SU-DHL-6 (cell line): ENCODE measurements at regions not wholly inside any gene's neighbourhood (a gene's known extent, or its start where the extent isn't known, plus 50 kb on each side); places are given as distances from the start of the nearest gene placed in this dataset.
"Not testable (repeated sequence)": the region's sequence is repeated elsewhere in the genome, so short reads cannot be mapped to it uniquely, and the experiment has no call there.

Experiments
- H2AFZ ChIP-seq: fragments of 200-600 bp; sonication (generic); 2 replicates; pipeline ENCODE4 v1.6.1; 2014; ENCODE audit warnings: low read depth, mild to moderate bottlenecking, moderate library complexity, mixed read lengths, antibody characterized with exemption, low read length; ENCODE audit not compliant: severe bottlenecking
- H3F3A ChIP-seq: fragments of 200-600 bp; shearing (Covaris generic); 2 replicates; pipeline ENCODE4 v1.6.0; 2016; ENCODE audit warnings: antibody characterized with exemption, mild to moderate bottlenecking; ENCODE audit not compliant: insufficient read depth
- H3K27ac ChIP-seq: fragments of 200-600 bp; sonication (generic); 2 replicates; pipeline ENCODE4 v1.5.1; 2016; ENCODE audit warnings: low read depth, mild to moderate bottlenecking, low read length, moderate library complexity, mixed read lengths
- H3K27me3 ChIP-seq: fragments of 200-600 bp; sonication (generic), shearing (Covaris generic); 2 replicates; pipeline ENCODE4 v1.6.0; 2014; ENCODE audit warnings: mild to moderate bottlenecking, low read length
- H3K36me3 ChIP-seq: fragments of 200-600 bp; sonication (generic); 2 replicates; pipeline ENCODE4 v1.6.1; 2014; ENCODE audit warnings: mild to moderate bottlenecking, low read length, mixed read lengths
- H3K4me2 ChIP-seq: fragments of 300-600, 200-600 bp; shearing (Covaris generic), sonication (generic); 2 replicates; pipeline ENCODE4 v1.6.0; 2014; ENCODE audit warnings: low read length, low read depth, mild to moderate bottlenecking; ENCODE audit not compliant: poor library complexity, severe bottlenecking
- H3K4me3 ChIP-seq: fragments of 200-600 bp; sonication (generic); 2 replicates; pipeline ENCODE4 v1.5.1; 2014; ENCODE audit warnings: antibody characterized with exemption, low read length, mild to moderate bottlenecking, mixed read lengths; ENCODE audit not compliant: insufficient read depth, poor library complexity, severe bottlenecking
- H3K79me2 ChIP-seq: fragments of 200-600 bp; sonication (generic); 2 replicates; pipeline ENCODE4 v1.6.1; 2014; ENCODE audit warnings: mild to moderate bottlenecking, low read length, moderate library complexity; ENCODE audit not compliant: insufficient read depth
- H3K9ac ChIP-seq: fragments of 200-600 bp; sonication (generic); 2 replicates; pipeline ENCODE4 v1.7.0; 2014; ENCODE audit warnings: mild to moderate bottlenecking, low read length
- H3K9me2 ChIP-seq: fragments of 200-600 bp; sonication (generic); replicated peaks from 2 replicates; pipeline ENCODE4 v1.6.1; 2014; ENCODE audit warnings: low read length; ENCODE audit not compliant: insufficient read depth
- H3K9me3 ChIP-seq: fragments of 200-600 bp; sonication (generic); 2 replicates; pipeline ENCODE4 v1.6.1; 2014; ENCODE audit warnings: low read length, mixed read lengths; ENCODE audit not compliant: insufficient read depth
- H4K20me1 ChIP-seq: fragments of 200-600 bp; sonication (generic); 2 replicates; pipeline ENCODE4 v1.6.1; 2014; ENCODE audit warnings: low read depth, mild to moderate bottlenecking, antibody characterized with exemption, low read length, moderate library complexity, mixed read lengths
- EZH2phosphoT487 ChIP-seq: fragments of 200-600 bp; sonication (generic), shearing (Covaris generic); conservative IDR thresholded peaks from 2 replicates; pipeline ENCODE4 v1.6.1; 2018; ENCODE audit warnings: mild to moderate bottlenecking, antibody characterized with exemption, low read length, moderate library complexity, mixed read lengths
- TF ChIP-seq, protein P1 (sequence below): fragments of 200-600 bp; sonication (generic); IDR thresholded peaks from one replicate; pipeline ENCODE4 v1.5.1; 2017; ENCODE audit warnings: antibody characterized with exemption, mild to moderate bottlenecking, low read length, moderate library complexity; ENCODE audit not compliant: insufficient read depth, poor library complexity, severe bottlenecking

- no peak overlapping the region for H2AFZ ChIP-seq
- H3K79me2 ChIP-seq: no peaks in the 10 kb centered on the region
- H3K9me3 ChIP-seq: no peaks in the 10 kb centered on the region
- peak overlapping the region; percentile 58 for H3K4me2 ChIP-seq
- no peaks in the 10 kb centered on the region for H4K20me1 ChIP-seq
- H3K9me2 ChIP-seq: no peaks in the 10 kb centered on the region
- H3K27me3 ChIP-seq: no peaks in the 10 kb centered on the region
- no peak for TF ChIP-seq EZH2phosphoT487
- TF ChIP-seq, protein P1, sequence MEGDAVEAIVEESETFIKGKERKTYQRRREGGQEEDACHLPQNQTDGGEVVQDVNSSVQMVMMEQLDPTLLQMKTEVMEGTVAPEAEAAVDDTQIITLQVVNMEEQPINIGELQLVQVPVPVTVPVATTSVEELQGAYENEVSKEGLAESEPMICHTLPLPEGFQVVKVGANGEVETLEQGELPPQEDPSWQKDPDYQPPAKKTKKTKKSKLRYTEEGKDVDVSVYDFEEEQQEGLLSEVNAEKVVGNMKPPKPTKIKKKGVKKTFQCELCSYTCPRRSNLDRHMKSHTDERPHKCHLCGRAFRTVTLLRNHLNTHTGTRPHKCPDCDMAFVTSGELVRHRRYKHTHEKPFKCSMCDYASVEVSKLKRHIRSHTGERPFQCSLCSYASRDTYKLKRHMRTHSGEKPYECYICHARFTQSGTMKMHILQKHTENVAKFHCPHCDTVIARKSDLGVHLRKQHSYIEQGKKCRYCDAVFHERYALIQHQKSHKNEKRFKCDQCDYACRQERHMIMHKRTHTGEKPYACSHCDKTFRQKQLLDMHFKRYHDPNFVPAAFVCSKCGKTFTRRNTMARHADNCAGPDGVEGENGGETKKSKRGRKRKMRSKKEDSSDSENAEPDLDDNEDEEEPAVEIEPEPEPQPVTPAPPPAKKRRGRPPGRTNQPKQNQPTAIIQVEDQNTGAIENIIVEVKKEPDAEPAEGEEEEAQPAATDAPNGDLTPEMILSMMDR: no peak
- no peak overlapping the region for H3K4me3 ChIP-seq
- peak overlapping the region; percentile 96 for H3K27ac ChIP-seq
- H3F3A ChIP-seq: peaks cover 39% of the 10 kb centered on the region
- no peaks in the 10 kb centered on the region for H3K36me3 ChIP-seq
- H3K9ac ChIP-seq: peak overlapping the region; percentile 48
These were observed 64.8 kb upstream of the TBC1D3K start for GRCh38 chr17:37859451-37859850.

- not testable (repeated sequence) for H3K79me2 ChIP-seq, H3K9me3 ChIP-seq, H3K4me2 ChIP-seq, H3K36me3 ChIP-seq, H3K27me3 ChIP-seq, H3K9me2 ChIP-seq, H3K4me3 ChIP-seq, H2AFZ ChIP-seq, H4K20me1 ChIP-seq
- H3F3A ChIP-seq: peaks cover 39% of the 10 kb centered on the region
- H3K27ac ChIP-seq: peak overlapping the region; percentile 96
- H3K9ac ChIP-seq: 0 out of 2 replicates have a peak overlapping the region, but pooled peaks have one; percentile 48
These were observed 65.8 kb upstream of the TBC1D3K start for GRCh38 chr17:37858391-37858790.

- Histone ChIP-seq H3K4me2 (peak overlapping the region; percentile 42), H3K36me3 (no peaks in the 10 kb centered on the region), H3K4me3 (no peak overlapping the region), H2AFZ (no peak overlapping the region), H4K20me1 (no peaks in the 10 kb centered on the region), H3K9ac (peak overlapping the region; percentile 30), H3K9me3 (no peaks in the 10 kb centered on the region), H3K27ac (peak overlapping the region; percentile 96), H3F3A (peaks cover 36% of the 10 kb centered on the region), H3K9me2 (no peaks in the 10 kb centered on the region), H3K27me3 (no peaks in the 10 kb centered on the region), H3K79me2 (no peaks in the 10 kb centered on the region)
- TF ChIP-seq, protein P1: no peak
- TF ChIP-seq EZH2phosphoT487: no peak
These were observed 68.0 kb upstream of the TBC1D3K start for GRCh38 chr17:37856245-37856644.

DNA sequence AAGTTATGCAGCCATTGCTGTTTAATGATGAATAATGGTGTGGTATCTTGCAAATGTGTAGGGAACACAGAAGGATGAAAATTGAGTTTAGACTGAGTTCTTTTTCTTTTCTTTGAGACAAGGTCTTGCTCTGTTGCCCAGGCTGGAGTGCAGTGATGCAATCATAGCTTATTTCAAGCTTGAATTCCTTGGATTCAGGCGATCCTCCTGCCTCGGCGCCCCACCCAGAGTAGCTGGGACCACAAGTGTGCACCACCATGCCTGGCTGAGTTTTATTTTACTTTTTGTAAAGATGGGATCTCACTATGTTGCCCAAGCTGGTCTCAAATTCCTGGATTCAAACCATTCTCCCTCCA is 74.6 kb upstream of the TBC1D3K start:
- TF ChIP-seq, protein P1: no peak
- no peak for TF ChIP-seq EZH2phosphoT487
- no peaks in the 10 kb centered on the region for H3K9me3 ChIP-seq
- no peak overlapping the region for H3K4me2 ChIP-seq
- H3K4me3 ChIP-seq: no peak overlapping the region
- H4K20me1 ChIP-seq: no peaks in the 10 kb centered on the region
- H3K27ac ChIP-seq: peak overlapping the region; percentile 31; the same call in 1 of the 2 replicates
- no peak overlapping the region for H3K9ac ChIP-seq
- H3F3A ChIP-seq: peaks cover 14% of the 10 kb centered on the region; the same call in 1 of the 2 replicates
- H3K27me3 ChIP-seq: no peaks in the 10 kb centered on the region
- H2AFZ ChIP-seq: no peak overlapping the region
- H3K9me2 ChIP-seq: no peaks in the 10 kb centered on the region
- H3K36me3 ChIP-seq: no peaks in the 10 kb centered on the region
- H3K79me2 ChIP-seq: no peaks in the 10 kb centered on the region
